HepG2 (cell line): ENCODE measurements at regions not wholly inside any gene's neighbourhood (a gene's known extent, or its start where the extent isn't known, plus 50 kb on each side); places are given as distances from the start of the nearest gene placed in this dataset.

Experiments used
- ARID5B ChIP-seq: IDR thresholded peaks from 2 replicates; pipeline ENCODE4 v1.4.0; 2020; ENCODE audit warnings: mild to moderate bottlenecking, missing genetic modification reagents
- EEA1 ChIP-seq: sonication (generic); formaldehyde crosslinking; IDR thresholded peaks from 2 replicates; pipeline ENCODE4 v1.5.1; 2020; ENCODE audit warnings: mild to moderate bottlenecking, missing genetic modification reagents, borderline replicate concordance
- HINFP ChIP-seq: sonication (generic); formaldehyde crosslinking; IDR thresholded peaks from 2 replicates; pipeline ENCODE4 v1.4.0; 2020; ENCODE audit warnings: low read depth, mild to moderate bottlenecking, missing genetic modification reagents
- HNF4A ChIP-seq: sonication (generic); formaldehyde crosslinking; IDR thresholded peaks from 2 replicates; pipeline ENCODE4 v1.4.0; 2020; ENCODE audit warnings: missing genetic modification reagents
- RAD51 ChIP-seq: fragments of 450-650 bp; IDR thresholded peaks from 2 replicates; pipeline ENCODE4 v1.6.1; 2016; ENCODE audit warnings: borderline replicate concordance
- RCOR2 ChIP-seq: IDR thresholded peaks from 2 replicates; pipeline ENCODE4 v1.6.1; 2016; ENCODE audit warnings: missing biosample characterization, missing genetic modification reagents
- SALL1 ChIP-seq: sonication (generic); formaldehyde crosslinking; IDR thresholded peaks from 2 replicates; pipeline ENCODE4 v1.8.0; 2022; ENCODE audit warnings: mild to moderate bottlenecking, missing genetic modification reagents
- SIN3B ChIP-seq: fragments of 150-350 bp; IDR thresholded peaks from 2 replicates; pipeline ENCODE4 v1.6.1; 2014; ENCODE audit warnings: low read length
- STAT5B ChIP-seq: sonication (generic); formaldehyde crosslinking; IDR thresholded peaks from 2 replicates; pipeline ENCODE4 v1.4.0; 2020; ENCODE audit warnings: missing genetic modification reagents
- TEAD3 ChIP-seq: optimal IDR thresholded peaks from 2 replicates; pipeline ENCODE3; 2016; ENCODE audit warnings: borderline replicate concordance
- ZHX2 ChIP-seq, 2 experiments: sonication (generic) in 1 of 2; formaldehyde crosslinking in 1 of 2; IDR thresholded peaks; 2 replicates each; pipeline versions ENCODE4 v1.6.1 to v1.9.0; 2014 to 2022; ENCODE audit warnings: antibody characterized with exemption in 1 of 2, borderline replicate concordance in 1 of 2, inconsistent platforms in 1 of 2, low read depth in 1 of 2, missing genetic modification reagents in 1 of 2
- ZNF362 ChIP-seq: sonication (generic); formaldehyde crosslinking; IDR thresholded peaks from 2 replicates; pipeline ENCODE4 v1.4.0; 2020; ENCODE audit warnings: missing genetic modification reagents, mild to moderate bottlenecking, borderline replicate concordance
- ZNF639 ChIP-seq: conservative IDR thresholded peaks from 2 replicates; pipeline ENCODE4 v1.6.1; 2018; ENCODE audit warnings: missing genetic modification reagents
- ZNF782 ChIP-seq: sonication (generic); formaldehyde crosslinking; IDR thresholded peaks from 2 replicates; pipeline ENCODE4 v1.4.0; 2020; ENCODE audit warnings: missing genetic modification reagents, mild to moderate bottlenecking, borderline replicate concordance
- ZNF784 ChIP-seq: sonication (generic); formaldehyde crosslinking; IDR thresholded peaks from 2 replicates; pipeline ENCODE4 v1.5.1; 2020; ENCODE audit warnings: missing genetic modification reagents, mild to moderate bottlenecking, borderline replicate concordance

- TF ChIP-seq SALL1 (CRISPR knock-in tag) (no peak), RCOR2 (CRISPR knock-in tag) (peak; percentile 50; the same call in 1 of the 2 replicates), TEAD3 (CRISPR knock-in tag) (peak; percentile 80), STAT5B (no peak), ZNF639 (no peak), SIN3B (no peak), ZHX2 (IDR thresholded peaks at IDR 0.05; ENCODE audit: low read depth) (no peak), ZHX2 (CRISPR knock-in tag; IDR thresholded peaks at IDR 0.05; ENCODE audit: borderline replicate concordance) (no peak), RAD51 (no peak), ZNF784 (CRISPR knock-in tag) (no peak), ZNF362 (CRISPR knock-in tag) (no peak), EEA1 (CRISPR knock-in tag) (no peak), ZNF782 (CRISPR knock-in tag) (no peak), ARID5B (0 out of 2 replicates have a peak, but pooled peaks have one; percentile 17), HNF4A (CRISPR knock-in tag) (peak; percentile 43; the same call in 1 of the 2 replicates), HINFP (peak; percentile 27; the same call in 1 of the 2 replicates)
These were observed 225.5 kb downstream of the SOX9 start (continued) for GRCh38 chr17:72346306-72346705.
